NOMO-1 treated with DMSO at 0.1 percent for 48 hours (cell line): ENCODE measurements at regions not wholly inside any gene's neighbourhood (a gene's known extent, or its start where the extent isn't known, plus 50 kb on each side); places are given as distances from the start of the nearest gene placed in this dataset.

Source experiments
- DNase-seq: peaks from one replicate; lab custom pipeline; 2025; ENCODE audit not compliant: unreplicated experiment; lab: John Stamatoyannopoulos, UW

- DNase-seq: no peak
These were observed 61.2 kb upstream of the RAB27B start for GRCh38 chr18:54767098-54767497.

- no peak for DNase-seq
These were observed 58.5 kb upstream of the RAB27B start for GRCh38 chr18:54769526-54770464.

GRCh38 chr18:54772056-54772455, 56.2 kb upstream of the RAB27B start:
- DNase-seq: no peak

GRCh38 chr18:54774423-54774822, 53.9 kb upstream of the RAB27B start:
- no peak for DNase-seq

GRCh38 chr18:54774981-54775665, 53.2 kb upstream of the RAB27B start:
- DNase-seq: no peak

GRCh38 chr18:54775686-54776085, 52.6 kb upstream of the RAB27B start:
- no peak for DNase-seq

- peak; percentile 94 for DNase-seq
These were observed 51.8 kb upstream of the RAB27B start for GRCh38 chr18:54776282-54776977.

- DNase-seq: no peak
These were observed 51.0 kb upstream of the RAB27B start for GRCh38 chr18:54777118-54777791.

GRCh38 chr18:54777989-54778388, 50.3 kb upstream of the RAB27B start:
- no peak for DNase-seq
